ENCODE measurements at regions not wholly inside any gene's neighbourhood (a gene's known extent, or its start where the extent isn't known, plus 50 kb on each side); places are given as distances from the start of the nearest gene placed in this dataset.

DNA sequence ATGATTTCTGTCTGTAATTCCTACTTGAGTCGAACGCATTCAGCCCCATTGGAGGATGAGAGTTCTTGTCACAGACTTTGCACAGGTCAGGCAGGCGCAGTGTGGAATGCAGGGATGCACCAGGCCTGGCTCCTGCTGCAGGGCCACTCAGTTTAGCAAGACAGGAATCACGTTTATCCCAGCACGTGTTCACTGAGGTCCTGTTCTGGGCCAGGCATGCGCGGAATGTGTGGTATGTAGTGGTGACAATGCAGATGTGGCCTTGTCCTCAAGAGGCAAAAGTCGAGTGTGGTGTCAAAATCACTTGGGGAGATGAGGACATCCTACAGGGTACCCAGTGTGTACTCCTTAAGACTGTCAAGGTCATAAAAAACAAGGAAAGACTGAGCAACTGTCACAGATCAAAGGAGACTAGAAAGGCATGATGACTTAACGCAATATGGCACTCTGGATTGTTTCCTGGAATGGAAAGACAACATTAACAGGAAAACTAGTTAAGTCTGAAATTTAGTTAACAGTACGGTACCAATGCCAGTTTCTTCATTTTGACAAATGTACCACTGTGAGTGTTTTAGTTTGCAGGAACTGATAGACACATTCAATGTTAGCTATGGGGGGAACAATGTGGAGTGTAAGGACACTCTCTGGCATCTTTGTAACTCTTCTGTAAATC is 121.5 kb upstream of the ADAMTS18 start:
- no peak for TF ChIP-seq EZH2 (optimal IDR thresholded peaks at IDR 0.05; ENCODE audit: low read depth, low read length)
- TF ChIP-seq, protein P1, sequence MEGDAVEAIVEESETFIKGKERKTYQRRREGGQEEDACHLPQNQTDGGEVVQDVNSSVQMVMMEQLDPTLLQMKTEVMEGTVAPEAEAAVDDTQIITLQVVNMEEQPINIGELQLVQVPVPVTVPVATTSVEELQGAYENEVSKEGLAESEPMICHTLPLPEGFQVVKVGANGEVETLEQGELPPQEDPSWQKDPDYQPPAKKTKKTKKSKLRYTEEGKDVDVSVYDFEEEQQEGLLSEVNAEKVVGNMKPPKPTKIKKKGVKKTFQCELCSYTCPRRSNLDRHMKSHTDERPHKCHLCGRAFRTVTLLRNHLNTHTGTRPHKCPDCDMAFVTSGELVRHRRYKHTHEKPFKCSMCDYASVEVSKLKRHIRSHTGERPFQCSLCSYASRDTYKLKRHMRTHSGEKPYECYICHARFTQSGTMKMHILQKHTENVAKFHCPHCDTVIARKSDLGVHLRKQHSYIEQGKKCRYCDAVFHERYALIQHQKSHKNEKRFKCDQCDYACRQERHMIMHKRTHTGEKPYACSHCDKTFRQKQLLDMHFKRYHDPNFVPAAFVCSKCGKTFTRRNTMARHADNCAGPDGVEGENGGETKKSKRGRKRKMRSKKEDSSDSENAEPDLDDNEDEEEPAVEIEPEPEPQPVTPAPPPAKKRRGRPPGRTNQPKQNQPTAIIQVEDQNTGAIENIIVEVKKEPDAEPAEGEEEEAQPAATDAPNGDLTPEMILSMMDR (IDR thresholded peaks at IDR 0.05; ENCODE audit: low read length), result no peak
- TF ChIP-seq EZH2phosphoT487 (IDR thresholded peaks at IDR 0.05; ENCODE audit: low read length), result no peak
